Chondrocyte (in vitro differentiated cells): ENCODE measurements at regions not wholly inside any gene's neighbourhood (a gene's known extent, or its start where the extent isn't known, plus 50 kb on each side); places are given as distances from the start of the nearest gene placed in this dataset.

ENCODE experiments used
- DNase-seq: peaks from one replicate; pipeline ENCODE4 v3.0.0; 2021; ENCODE audit warnings: mixed read lengths, low spot score
- H3K27ac Mint-ChIP-seq: one replicate; pipeline ENCODE4 v1.8.0; 2021; ENCODE audit warnings: mild to moderate bottlenecking, moderate library complexity, mixed read lengths; ENCODE audit not compliant: unreplicated experiment
- H3K27me3 Mint-ChIP-seq: 2 replicates; pipeline ENCODE4 v1.8.0; 2021; ENCODE audit warnings: low read depth, mixed read lengths
- H3K36me3 Mint-ChIP-seq: 2 replicates; pipeline ENCODE4 v1.8.0; 2021; ENCODE audit warnings: low read depth, mixed read lengths
- H3K4me1 Mint-ChIP-seq: 2 replicates; pipeline ENCODE4 v1.8.0; 2021; ENCODE audit warnings: low read depth, mild to moderate bottlenecking, mixed read lengths
- H3K4me3 Mint-ChIP-seq: one replicate; pipeline ENCODE4 v1.8.0; 2021; ENCODE audit warnings: mild to moderate bottlenecking, moderate library complexity, mixed read lengths; ENCODE audit not compliant: unreplicated experiment
- H3K9me3 Mint-ChIP-seq: 2 replicates; pipeline ENCODE4 v1.8.0; 2021; ENCODE audit warnings: low read depth, mixed read lengths
- CTCF ChIP-seq: fragments of 200-600 bp; sonication (generic); IDR thresholded peaks from 2 replicates; pipeline ENCODE4 v1.5.0; 2021; ENCODE audit warnings: antibody characterized with exemption, mild to moderate bottlenecking, moderate library complexity

GRCh38 chr5:3818624-3819023 is 223.0 kb downstream of the IRX1 start:
- H3K4me1 Mint-ChIP-seq = no peaks in the 10 kb centered on the region
- no peak for TF ChIP-seq CTCF
- peaks cover 18% of the 10 kb centered on the region for H3K9me3 Mint-ChIP-seq
- H3K36me3 Mint-ChIP-seq = peaks cover 2% of the 10 kb centered on the region
- no peak overlapping the region for H3K4me3 Mint-ChIP-seq
- no peak for DNase-seq
- H3K27ac Mint-ChIP-seq = no peak overlapping the region
- no peaks in the 10 kb centered on the region for H3K27me3 Mint-ChIP-seq

- Mint-ChIP-seq H3K4me3 (no peak overlapping the region), H3K36me3 (no peaks in the 10 kb centered on the region), H3K4me1 (no peaks in the 10 kb centered on the region), H3K9me3 (peaks cover 8% of the 10 kb centered on the region), H3K27me3 (no peaks in the 10 kb centered on the region), H3K27ac (no peak overlapping the region)
- no peak for TF ChIP-seq CTCF
- DNase-seq = no peak
Measured at GRCh38 chr5:3825531-3826451, 230.2 kb downstream of the IRX1 start.

GRCh38 chr5:3827624-3828023 is 232.0 kb downstream of the IRX1 start:
- no peaks in the 10 kb centered on the region for H3K4me1 Mint-ChIP-seq
- TF ChIP-seq CTCF = no peak
- no peak overlapping the region for H3K4me3 Mint-ChIP-seq
- no peaks in the 10 kb centered on the region for H3K27me3 Mint-ChIP-seq
- H3K9me3 Mint-ChIP-seq = peaks cover 3% of the 10 kb centered on the region
- no peaks in the 10 kb centered on the region for H3K36me3 Mint-ChIP-seq
- H3K27ac Mint-ChIP-seq = no peak overlapping the region
- DNase-seq = no peak

GRCh38 chr5:3828761-3829160 is 233.1 kb downstream of the IRX1 start:
- Mint-ChIP-seq H3K9me3 (peaks cover 9% of the 10 kb centered on the region), H3K36me3 (no peaks in the 10 kb centered on the region), H3K4me1 (no peaks in the 10 kb centered on the region), H3K27me3 (no peaks in the 10 kb centered on the region), H3K27ac (no peak overlapping the region), H3K4me3 (no peak overlapping the region)
- no peak for DNase-seq
- TF ChIP-seq CTCF = no peak

GRCh38 chr5:3833566-3833965 is 237.9 kb downstream of the IRX1 start:
- Mint-ChIP-seq H3K4me1 (no peaks in the 10 kb centered on the region), H3K9me3 (peaks cover 11% of the 10 kb centered on the region), H3K27ac (no peak overlapping the region), H3K4me3 (no peak overlapping the region), H3K27me3 (no peaks in the 10 kb centered on the region), H3K36me3 (no peaks in the 10 kb centered on the region)
- TF ChIP-seq CTCF = no peak
- DNase-seq = no peak
